GM19455 (cell line): ENCODE measurements at regions not wholly inside any gene's neighbourhood (a gene's known extent, or its start where the extent isn't known, plus 50 kb on each side); places are given as distances from the start of the nearest gene placed in this dataset.
"Not testable (repeated sequence)": the region's sequence is repeated elsewhere in the genome, so short reads cannot be mapped to it uniquely, and the experiment has no call there.

Experiments used
- ATAC-seq: cut with Tn5 transposase; IDR thresholded peaks from one replicate; pipeline ENCODE4 v1.9.1; 2021; ENCODE audit not compliant: unreplicated experiment

DNA sequence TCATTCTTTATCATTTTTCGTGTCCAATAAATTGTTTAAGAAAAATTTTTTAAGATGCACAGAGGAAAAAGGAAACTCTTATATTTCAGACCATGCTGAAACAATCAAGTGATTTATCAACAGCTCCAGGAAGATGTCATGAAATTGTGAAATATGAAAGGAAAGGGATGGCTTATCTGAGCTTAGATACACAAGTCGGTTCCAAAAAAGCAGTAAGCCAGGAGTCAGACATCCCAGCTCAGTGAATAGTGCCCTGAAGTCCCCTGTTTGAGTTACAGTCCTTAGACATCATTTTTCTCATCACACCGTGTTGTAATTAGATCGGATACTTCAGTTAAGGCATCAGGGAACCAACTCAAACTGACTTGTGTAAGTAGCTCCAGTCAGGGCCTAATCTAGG lies 91.0 kb upstream of the SSTR4 start:
- ATAC-seq: no peak

DNA sequence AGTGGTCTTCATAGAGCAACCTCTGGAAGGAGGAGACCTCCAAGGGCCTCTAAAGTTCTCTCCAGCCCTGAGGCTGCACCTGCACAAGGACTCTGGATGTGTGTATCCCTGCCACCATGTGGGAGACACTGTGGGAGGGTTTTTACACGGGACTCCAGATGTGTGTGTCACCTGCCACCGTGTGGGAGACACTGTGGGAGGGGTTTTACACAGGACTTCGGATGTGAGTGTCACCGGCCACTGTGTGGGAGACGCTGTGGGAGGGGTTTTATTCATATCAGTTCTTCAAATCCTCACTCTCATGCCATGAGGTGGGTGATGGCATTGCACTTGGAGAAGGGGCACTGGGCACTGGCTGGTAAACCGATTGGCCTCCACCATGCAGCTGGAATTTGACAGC lies 90.2 kb upstream of the SSTR4 start:
- ATAC-seq: no peak

DNA sequence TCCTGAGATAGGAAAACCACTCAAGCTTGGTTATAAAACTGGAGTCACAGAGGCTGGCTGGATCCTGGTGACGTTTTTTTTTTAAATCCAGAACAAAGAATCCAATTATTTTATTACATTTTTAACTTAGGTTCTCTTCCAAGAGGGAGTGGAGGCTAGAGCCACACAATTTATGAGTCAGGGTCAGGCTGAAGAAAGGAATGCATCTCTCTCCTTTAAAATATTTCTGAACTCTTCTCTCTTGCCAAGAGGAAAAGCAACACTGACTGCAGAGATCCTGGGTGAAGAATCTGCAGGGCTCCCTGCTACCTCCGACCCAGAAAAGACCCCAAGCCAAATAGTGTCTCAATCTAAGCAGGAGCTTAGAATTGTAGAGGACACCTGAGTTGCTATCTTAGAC lies 88.5 kb upstream of the SSTR4 start:
- ATAC-seq: no peak

DNA sequence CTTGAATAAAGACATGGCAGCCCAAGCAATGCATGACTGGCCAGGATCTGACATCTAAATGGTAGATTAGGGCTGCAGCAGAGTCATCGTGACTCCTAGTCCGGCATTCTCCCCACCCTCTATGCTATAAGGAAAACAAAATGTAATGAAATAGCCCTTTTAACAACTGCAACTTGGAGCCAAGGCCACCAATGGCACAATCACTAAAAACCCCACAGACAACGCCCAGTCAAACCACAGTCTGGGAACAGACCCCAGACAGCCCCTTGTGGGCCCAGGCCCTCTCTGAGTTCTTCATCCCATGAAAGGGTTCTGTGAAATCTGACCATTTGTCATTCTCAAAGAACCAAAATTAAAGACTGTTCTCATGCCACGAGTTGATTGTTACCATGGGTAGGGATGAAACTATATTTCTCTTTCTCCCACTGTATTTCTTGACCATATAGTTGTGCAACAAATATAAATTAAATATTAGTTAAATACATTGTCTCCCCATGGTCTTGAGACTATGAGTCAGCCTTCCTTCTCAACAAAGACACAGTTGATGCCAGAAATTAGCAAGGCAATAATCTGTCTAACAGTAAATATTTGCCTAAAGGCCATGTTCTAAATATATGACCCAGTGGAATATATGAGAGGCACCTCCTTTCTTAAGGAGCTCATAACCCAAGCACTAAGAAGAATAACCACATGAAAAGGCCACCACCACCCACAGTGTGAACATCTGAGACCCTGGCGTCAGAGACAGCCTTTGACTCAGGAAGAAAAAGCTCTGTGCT lies 85.6 kb upstream of the SSTR4 start:
- ATAC-seq: no peak

DNA sequence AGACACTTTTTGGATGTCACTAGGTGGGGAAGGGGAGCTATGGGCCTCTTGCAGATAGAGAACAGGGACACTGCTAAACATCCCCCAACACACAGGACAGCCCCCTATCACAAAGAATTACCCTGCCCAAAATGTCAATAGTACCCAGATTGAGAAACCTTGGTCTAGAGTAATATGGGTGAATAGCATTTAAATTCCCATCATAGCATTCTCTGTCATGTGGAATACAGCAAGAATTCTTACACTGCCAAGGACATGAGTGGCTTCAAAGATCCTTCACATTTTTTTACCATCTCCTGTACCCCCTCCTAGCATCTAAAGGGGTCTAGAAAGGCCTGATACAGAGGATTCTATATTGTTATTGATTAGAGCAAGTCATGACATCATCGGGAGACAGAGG lies 83.1 kb upstream of the SSTR4 start:
- no peak for ATAC-seq

DNA sequence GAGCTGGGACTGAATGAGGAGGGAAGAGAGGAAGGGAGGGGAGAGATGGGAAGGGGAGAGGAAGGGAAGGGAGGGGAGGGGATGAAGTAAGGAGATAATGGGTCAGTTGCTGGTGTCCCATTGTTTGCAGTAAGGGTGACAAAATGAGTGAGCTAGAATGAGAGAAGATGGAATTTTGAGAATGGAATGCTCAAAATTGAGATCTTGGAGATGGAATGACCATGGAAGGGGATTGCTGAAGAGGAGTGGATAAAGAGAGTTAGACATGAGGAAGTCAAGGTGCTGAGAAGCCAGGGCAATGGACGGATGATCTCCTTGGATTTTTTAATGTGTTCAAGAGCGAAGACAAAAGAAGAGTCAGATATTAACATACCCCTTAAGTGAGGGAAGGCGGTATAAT lies 80.5 kb upstream of the SSTR4 start:
- no peak for ATAC-seq

DNA sequence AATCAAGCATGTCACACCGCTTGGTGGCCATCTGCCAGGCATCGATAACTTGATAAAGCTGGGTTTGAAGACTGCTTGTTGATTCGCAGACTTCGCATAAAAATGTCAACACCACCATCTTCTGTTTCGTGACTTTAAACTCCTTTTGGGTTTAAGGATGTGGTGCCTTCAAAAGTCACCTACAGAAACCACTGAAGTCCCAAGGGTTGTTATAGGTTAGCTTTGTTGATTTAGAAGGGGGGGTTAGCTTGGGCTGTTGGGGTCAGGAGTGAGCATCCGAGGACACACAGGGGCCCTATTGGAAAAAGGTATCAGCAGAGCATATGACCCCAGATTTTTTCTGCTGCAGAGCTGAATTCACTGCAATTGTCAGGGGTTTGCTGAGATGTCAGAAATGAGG lies 76.7 kb upstream of the SSTR4 start:
- ATAC-seq: no peak

DNA sequence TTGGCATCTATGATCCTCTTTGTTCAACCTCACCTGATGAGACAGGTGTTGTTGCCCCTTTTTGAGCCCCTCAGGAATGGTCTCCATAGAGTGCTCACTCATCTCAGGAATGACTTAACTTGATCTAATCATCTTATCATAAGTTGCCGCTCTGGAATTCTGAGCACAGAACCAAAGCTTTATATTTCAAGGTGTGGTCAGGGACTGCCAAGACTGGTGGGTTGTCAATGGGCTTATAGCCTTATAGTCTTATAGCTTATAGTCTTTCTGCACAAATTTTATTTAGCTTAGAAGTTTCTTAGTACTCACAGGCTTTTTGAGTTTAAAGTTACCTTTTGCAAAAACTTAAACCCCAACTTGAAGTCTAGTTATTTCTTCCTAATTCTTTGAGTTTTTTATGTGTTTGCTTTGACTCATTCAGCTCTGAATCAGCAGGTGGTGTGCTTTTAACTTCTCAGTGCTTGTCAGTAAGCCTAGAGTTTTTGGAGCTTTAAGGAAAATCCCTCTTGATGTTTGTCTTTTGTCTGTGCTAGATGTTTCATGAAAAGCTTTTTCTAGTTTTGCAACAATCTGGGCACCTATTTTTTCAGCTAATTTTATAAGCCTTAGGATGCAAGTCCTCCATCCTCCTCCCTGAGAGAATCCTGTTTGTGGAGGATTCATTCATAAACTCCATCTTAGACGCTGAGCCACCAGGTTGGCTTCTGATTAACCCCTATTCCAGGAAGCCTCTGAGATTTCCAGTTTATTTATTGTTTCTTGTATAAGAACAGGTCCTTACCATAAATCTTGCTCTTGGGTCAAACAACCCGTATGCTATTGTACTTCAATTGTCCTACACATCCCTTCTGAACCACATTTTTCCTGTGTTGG lies 72.3 kb upstream of the SSTR4 start:
- ATAC-seq: no peak

DNA sequence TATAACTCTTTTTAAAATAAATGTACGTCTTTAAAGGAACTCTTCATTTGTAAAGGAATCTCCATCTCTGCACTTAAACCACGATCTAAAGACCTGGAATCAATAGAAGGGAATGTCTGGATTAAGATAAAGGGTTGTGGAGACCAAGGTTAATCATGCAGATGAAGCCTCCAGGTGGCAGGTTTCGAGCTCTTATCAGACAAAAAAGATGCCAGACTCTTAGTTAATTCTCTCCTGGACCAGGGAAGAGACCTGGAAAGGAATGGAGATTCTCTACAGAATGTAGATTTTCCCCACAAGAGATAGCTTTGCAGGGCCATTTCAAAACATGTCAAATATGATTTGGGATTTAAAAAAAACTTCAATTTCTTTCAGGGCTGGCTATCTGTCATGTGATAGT lies 71.5 kb upstream of the SSTR4 start:
- no peak for ATAC-seq

DNA sequence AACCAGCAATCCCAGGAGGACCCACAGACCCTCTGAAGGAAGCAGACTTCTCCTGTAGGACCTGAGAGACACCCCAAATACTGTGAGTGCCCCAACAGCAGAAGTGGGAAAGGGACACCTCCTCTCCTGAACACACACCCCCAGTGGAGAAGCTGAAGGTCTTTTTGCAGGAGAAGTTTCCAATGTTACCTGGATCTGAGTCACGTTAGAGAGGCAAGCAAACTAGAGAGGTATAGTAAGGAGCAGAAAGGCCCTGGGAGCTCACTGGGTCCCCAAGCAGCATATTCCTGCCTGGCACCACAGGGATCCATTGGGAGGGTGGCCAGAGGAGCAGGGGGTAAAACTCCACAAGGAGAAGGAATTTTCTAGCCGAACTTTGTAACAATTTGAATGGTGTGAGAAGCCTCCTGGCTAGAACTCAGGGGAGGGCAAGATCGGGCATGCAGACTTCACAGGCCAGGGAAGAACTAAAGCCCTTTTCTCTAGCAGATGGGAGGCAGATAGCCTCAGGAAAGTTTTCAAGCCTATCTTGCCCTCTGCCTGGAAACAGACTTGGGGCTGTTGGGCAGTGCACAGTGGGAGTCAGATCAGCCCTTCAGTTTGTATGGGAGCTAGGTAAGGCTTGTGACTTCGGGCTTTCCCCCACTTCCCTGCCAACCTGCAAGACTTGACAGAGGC lies 68.2 kb upstream of the SSTR4 start:
- no peak for ATAC-seq

DNA sequence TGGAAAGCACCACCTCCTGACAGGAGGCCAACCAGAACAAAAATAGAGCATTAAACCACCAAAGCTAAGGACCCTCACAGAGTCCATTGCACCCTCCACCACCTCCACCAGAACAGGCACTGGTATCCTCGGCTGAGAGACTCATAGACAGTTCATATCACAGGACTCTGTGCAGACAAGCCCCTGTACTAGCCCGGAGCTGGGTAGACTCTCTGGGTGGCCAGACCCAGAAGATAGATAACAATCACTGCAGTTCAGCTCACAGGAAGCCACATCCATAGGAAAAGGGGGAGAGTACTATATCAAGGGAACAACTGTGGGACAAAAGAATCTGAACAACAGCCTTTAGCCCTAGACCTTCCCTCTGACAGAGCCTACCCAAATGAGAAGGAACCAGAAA lies 67.4 kb upstream of the SSTR4 start:
- not testable (repeated sequence) for ATAC-seq

DNA sequence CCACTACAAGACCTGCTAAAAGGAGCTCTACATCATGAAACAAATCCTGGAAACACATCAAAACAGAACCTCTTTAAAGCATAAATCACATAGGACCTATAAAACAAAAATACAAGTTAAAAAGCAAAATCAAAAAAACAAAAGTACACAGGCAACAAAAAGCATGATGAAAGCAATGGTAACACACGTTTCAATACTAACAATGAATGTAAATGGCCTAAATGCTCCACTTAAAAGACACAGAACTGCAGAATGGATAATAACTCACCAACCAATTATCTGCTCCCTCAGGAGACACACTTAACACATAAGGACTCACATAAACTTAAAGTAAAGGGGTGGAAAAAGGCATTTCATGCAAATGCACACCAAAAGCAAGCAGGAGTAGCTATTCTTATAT lies 66.1 kb upstream of the SSTR4 start:
- ATAC-seq: not testable (repeated sequence)

DNA sequence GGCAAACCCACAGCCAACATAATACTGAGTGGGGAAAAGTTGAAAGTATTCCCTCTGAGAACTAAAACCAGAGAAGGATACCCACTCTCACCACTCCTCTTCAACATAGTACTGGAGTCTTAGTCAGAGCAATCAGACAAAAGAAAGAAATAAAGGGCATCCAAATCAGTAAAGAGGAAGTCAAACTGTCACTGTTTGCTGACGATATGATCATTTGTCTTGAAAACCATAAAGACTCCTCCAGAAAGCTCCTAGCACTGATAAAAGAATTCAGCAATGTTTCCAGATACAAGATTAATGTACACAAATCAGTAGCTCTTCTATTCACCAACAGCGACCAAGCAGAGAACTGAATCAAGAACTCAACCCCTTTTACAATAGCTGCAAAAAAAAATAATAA lies 64.0 kb upstream of the SSTR4 start:
- ATAC-seq: not testable (repeated sequence)

DNA sequence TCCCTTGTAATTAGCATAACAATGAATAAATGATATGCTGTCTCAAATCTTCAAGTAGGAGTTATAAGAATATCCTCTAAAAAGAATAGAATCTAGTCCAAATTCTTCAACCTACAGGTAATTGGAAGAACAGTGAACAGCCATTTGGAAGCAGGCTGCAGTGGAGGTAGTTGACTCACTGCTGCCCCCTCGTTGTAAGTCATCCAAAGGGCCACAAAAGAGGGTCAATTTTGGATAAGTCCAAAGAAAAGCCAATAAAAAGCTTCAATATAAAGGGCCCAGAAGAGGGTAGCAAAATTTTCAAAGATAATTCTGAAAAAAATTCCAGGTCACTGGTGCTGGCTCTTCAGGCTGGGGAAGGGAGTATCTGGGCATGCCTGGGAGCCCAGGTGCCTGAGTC lies 60.8 kb upstream of the SSTR4 start:
- ATAC-seq: no peak

DNA sequence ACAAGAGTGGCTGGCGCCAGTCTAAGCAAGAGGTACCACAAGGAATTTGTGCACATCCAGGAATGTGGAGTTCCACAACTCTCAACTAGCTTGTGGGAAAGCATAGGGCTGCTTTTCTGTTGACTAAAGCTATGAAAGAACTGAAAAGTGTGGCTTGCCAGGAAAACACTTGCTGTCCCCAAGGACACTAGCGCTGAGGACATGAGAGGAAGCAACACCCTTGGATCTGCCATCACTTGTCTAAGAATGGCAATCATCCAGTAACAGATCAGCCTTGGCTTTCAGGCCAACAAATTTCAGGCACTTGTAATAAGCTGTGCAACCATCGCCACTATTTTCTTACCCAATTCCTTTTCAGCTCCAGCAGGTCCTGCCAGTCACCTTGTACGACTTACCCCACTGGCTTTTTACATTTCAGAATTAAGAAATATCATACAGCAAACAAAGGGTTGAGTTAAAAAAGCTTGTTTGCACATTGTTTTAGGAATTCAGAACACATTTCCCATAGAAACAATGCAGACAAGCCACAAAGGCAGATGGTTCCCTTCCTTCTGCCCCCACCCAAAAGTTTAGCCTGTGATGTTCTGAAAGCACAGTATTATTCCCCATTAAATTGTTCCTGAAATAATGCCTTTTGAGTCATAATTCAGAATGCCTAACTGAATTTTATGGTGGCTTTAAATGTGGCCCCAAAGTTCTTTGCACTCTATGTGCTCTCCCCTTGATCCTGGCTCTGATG lies 57.9 kb upstream of the SSTR4 start:
- no peak for ATAC-seq

DNA sequence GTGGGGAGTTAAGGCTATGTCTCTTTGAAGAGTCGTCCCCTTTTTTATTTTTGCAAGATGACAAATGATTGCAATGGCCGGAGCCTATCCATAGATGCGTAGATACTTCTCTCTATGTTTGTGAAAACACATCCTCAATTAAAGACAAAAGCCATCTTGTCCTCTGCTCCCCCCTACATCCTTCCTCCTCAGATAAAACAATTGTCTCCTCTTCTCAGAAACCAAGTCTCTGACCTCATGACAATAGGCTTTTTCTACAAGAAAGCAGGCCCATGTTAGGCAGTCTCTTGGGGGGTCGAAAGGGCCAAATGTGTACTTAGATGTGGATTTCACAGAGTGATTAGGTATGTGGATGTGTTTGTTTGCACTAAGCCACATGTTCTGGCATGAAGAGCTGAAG lies 51.1 kb upstream of the SSTR4 start:
- ATAC-seq: no peak

DNA sequence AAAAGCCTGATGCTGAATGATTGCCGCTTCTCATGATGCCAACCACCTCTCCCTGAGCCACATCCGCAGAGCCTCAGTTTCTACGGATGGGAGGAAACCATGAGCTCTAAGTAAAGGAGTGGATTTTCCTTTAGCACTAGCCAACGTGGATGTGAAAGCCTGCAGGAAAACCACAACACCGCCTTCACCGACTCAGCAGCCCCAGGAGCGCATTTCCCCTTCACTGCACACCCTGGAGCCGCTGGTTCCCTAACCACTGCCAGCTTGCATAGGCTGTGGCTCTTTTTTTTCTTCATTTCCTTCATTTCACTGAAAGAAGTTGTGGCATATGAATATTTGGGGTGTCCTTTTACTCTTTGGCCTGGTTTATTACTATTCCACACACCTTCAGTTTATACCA lies 50.5 kb upstream of the SSTR4 start:
- ATAC-seq: no peak

DNA sequence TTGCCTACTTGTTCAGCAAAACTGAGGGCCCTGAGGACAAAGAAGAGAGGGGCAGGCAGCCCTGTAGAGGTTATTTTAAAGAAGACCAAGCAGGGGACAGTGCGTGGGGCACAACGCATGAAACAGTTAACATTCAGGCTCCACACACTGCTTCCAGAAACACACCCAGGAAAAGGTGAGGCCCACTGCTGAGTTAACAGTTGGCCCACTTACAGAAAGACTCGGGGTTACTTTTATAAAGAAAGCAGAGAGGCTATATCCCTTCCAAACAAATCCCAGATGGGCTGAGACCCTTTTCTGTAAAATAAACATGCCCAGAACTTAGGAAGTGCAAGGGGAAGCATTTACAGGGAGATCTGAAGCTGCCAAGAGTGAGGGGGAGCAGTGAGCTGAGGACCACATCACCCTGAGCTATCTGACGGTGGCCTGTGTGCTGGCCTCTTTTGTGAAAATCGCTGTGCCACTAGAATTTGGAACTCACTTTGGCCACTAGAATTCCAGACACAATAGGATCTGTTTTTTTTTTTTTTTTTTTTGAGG lies 49.8 kb upstream of the SSTR4 start:
- no peak for ATAC-seq
